Endothelial cell of umbilical vein (primary cell): ENCODE measurements at regions not wholly inside any gene's neighbourhood (a gene's known extent, or its start where the extent isn't known, plus 50 kb on each side); places are given as distances from the start of the nearest gene placed in this dataset.

Experiments used
- BruUV-seq: library from RNA; stranded (reverse); fragments of 400-500 nt; replicated peaks from 2 replicates; lab custom pipeline; 2021; lab: Mats Ljungman, UMichigan
- CTCF ChIA-PET: fragments of 300-600, 350-600 bp; sonication (Branson Sonifier 250); formaldehyde crosslinking; loops from one replicate; lab custom pipeline; 2021; ENCODE audit warnings: antibody characterized with exemption, inconsistent platforms; lab: Charles Lee
- POLR2A ChIA-PET: fragments of 300-600, 350-600 bp; sonication (Branson Sonifier 250); formaldehyde crosslinking; loops from one replicate; lab custom pipeline; 2021; ENCODE audit warnings: antibody characterized with exemption, inconsistent platforms; lab: Charles Lee
- DNase-seq: peaks from one replicate; pipeline ENCODE4 v3.0.0-alpha.2; 2011; ENCODE audit warnings: low read depth, low spot score
- FAIRE-seq: peaks from 2 replicates; lab custom pipeline; 2011; peaks lifted over from hg19 to GRCh38; lab: Jason Lieb, UNC
- H2AFZ ChIP-seq: 2 replicates; pipeline ENCODE4 v1.6.0; 2012; ENCODE audit warnings: low read depth, low read length, control low read depth, inconsistent platforms
- H3K27ac ChIP-seq: 2 replicates; pipeline ENCODE4 v1.5.1; 2011; ENCODE audit warnings: low read depth, mild to moderate bottlenecking, control low read depth, low read length, moderate library complexity; ENCODE audit not compliant: insufficient read depth
- H3K27me3 ChIP-seq, 2 experiments: 2 replicates each; pipeline versions ENCODE4 v1.6.0 to v1.6.1; 2011; ENCODE audit warnings: low read length in 2 of 2, mixed read lengths in 1 of 2; ENCODE audit not compliant: control insufficient read depth in 2 of 2, insufficient read depth in 2 of 2
- H3K36me3 ChIP-seq, 2 experiments: 2 replicates in 1 of 2; 3 replicates in 1 of 2; pipeline ENCODE4 v1.5.1; 2011; ENCODE audit warnings: low read length in 2 of 2, mild to moderate bottlenecking in 1 of 2, moderate library complexity in 1 of 2; ENCODE audit not compliant: control insufficient read depth in 2 of 2, insufficient read depth in 2 of 2; ENCODE audit errors: extremely low read depth in 1 of 2
- H3K4me1 ChIP-seq: 3 replicates; pipeline ENCODE4 v1.5.1; 2011; ENCODE audit warnings: mild to moderate bottlenecking, low read length; ENCODE audit not compliant: control insufficient read depth, insufficient read depth; ENCODE audit errors: extremely low read depth
- H3K4me2 ChIP-seq: 2 replicates; pipeline ENCODE4 v1.6.1; 2011; ENCODE audit warnings: low read length, control low read depth, mixed read lengths; ENCODE audit not compliant: insufficient read depth
- H3K4me3 ChIP-seq, 3 experiments: fragments of 200-600 bp in 1 of 3; sonication (generic), shearing (Covaris generic) in 1 of 3; replicated peaks in 1 of 3; 2 replicates each; pipeline ENCODE4 v1.5.1; 2011 to 2016; ENCODE audit warnings: control low read depth in 3 of 3, low read length in 3 of 3, mild to moderate bottlenecking in 2 of 3, inconsistent platforms in 1 of 3, low read depth in 1 of 3, moderate library complexity in 1 of 3; ENCODE audit not compliant: insufficient read depth in 1 of 3
- H3K79me2 ChIP-seq: 2 replicates; pipeline ENCODE4 v1.6.0; 2012; ENCODE audit warnings: low read length, inconsistent platforms; ENCODE audit not compliant: control insufficient read depth, insufficient read depth
- H3K9ac ChIP-seq: replicated peaks from 2 replicates; pipeline ENCODE3; 2011; ENCODE audit warnings: low read length, control low read depth; ENCODE audit not compliant: insufficient read depth; ENCODE audit errors: extremely low read depth
- H3K9me1 ChIP-seq: replicated peaks from 3 replicates; pipeline ENCODE4 v1.6.0; 2011; ENCODE audit warnings: mild to moderate bottlenecking, low read length; ENCODE audit not compliant: control insufficient read depth, insufficient read depth; ENCODE audit errors: extremely low read depth
- H3K9me3 ChIP-seq: replicated peaks from 2 replicates; pipeline ENCODE4 v1.5.1; 2012; ENCODE audit warnings: low read length, inconsistent platforms; ENCODE audit not compliant: control insufficient read depth, insufficient read depth
- H4K20me1 ChIP-seq: replicated peaks from 2 replicates; pipeline ENCODE3; 2011; ENCODE audit warnings: mild to moderate bottlenecking, low read length; ENCODE audit not compliant: control insufficient read depth, insufficient read depth; ENCODE audit errors: extremely low read depth
- CTCF ChIP-seq, 2 donors: IDR thresholded peaks; 1 replicate in 1 of 2; 2 replicates in 1 of 2; pipeline ENCODE4 v1.5.1; 2011; ENCODE audit warnings: low read length in 2 of 2, mild to moderate bottlenecking in 2 of 2, moderate library complexity in 2 of 2, control low read depth in 1 of 2, inconsistent platforms in 1 of 2, low read depth in 1 of 2; ENCODE audit not compliant: insufficient read depth in 1 of 2; ENCODE audit errors: extremely low read depth in 1 of 2
- EZH2 ChIP-seq: IDR thresholded peaks from 2 replicates; pipeline ENCODE4 v1.6.1; 2012; ENCODE audit warnings: borderline replicate concordance, low read depth, mild to moderate bottlenecking, moderate library complexity, low read length, inconsistent platforms; ENCODE audit not compliant: severe bottlenecking
- FOS ChIP-seq: IDR thresholded peaks from 2 replicates; pipeline ENCODE4 v1.6.1; 2011; ENCODE audit warnings: mild to moderate bottlenecking, low read length, moderate library complexity, borderline replicate concordance; ENCODE audit not compliant: insufficient read depth
- GATA2 ChIP-seq: IDR thresholded peaks from 2 replicates; pipeline ENCODE4 v1.7.0; 2011; ENCODE audit warnings: low read depth, mild to moderate bottlenecking, moderate library complexity, mixed read lengths, low read length; ENCODE audit not compliant: insufficient read length, insufficient read depth
- JUN ChIP-seq: IDR thresholded peaks from 2 replicates; pipeline ENCODE4 v1.6.1; 2011; ENCODE audit warnings: borderline replicate concordance, low read depth; ENCODE audit not compliant: insufficient read length, insufficient read depth
- MAX ChIP-seq: IDR thresholded peaks from 2 replicates; pipeline ENCODE4 v1.6.1; 2011; ENCODE audit not compliant: insufficient read depth, insufficient read length
- MYC ChIP-seq: IDR thresholded peaks from one replicate; pipeline ENCODE4 v1.6.1; 2011; ENCODE audit warnings: mild to moderate bottlenecking, low read depth, low read length
- POLR2A ChIP-seq: IDR thresholded peaks from 2 replicates; pipeline ENCODE4 v1.6.1; 2012; ENCODE audit warnings: low read depth, mild to moderate bottlenecking, control low read depth, low read length
- POLR2AphosphoS5 ChIP-seq: IDR thresholded peaks from 2 replicates; pipeline ENCODE4 v1.6.1; 2012; ENCODE audit warnings: low read depth, mild to moderate bottlenecking, control low read depth, low read length, moderate library complexity; ENCODE audit not compliant: insufficient read depth
- dilution Hi-C: fragments of 300-500 bp; cut with MboI; formaldehyde crosslinking; loops from one replicate; pipeline ENCODE4 v1.15.0; 2019; ENCODE audit warnings: low sequenced_read_pairs; ENCODE audit not compliant: extremely low pct_ligation_motif_present
- intact Hi-C: fragments of 100-400 bp; cut with micrococcal nuclease; formaldehyde crosslinking; loops from one replicate; pipeline ENCODE4 v1.10.0; 2022

- Histone ChIP-seq H2AFZ (no peak overlapping the region), H3K9ac (no peak overlapping the region), H3K27ac (no peak overlapping the region), H3K4me2 (no peak overlapping the region), H3K27me3 (no peaks in the 10 kb centered on the region), H3K36me3 (no peaks in the 10 kb centered on the region), H3K4me1 (no peaks in the 10 kb centered on the region), H3K9me3 (no peaks in the 10 kb centered on the region), H3K79me2 (no peaks in the 10 kb centered on the region), H3K4me3 (no peak overlapping the region), H4K20me1 (no peaks in the 10 kb centered on the region), H3K9me1 (no peaks in the 10 kb centered on the region)
- TF ChIP-seq FOS (no peak), POLR2AphosphoS5 (no peak), POLR2A (no peak), CTCF (IDR thresholded peaks at IDR 0.05; ENCODE audit: extremely low read depth in 1 of 2, insufficient read depth in 1 of 2, low read depth in 1 of 2, low read length in 2 of 2) (no peak), JUN (no peak), MYC (no peak), MAX (no peak), GATA2 (no peak), EZH2 (no peak)
- BruUV-seq = no TSS peak
- dilution Hi-C loops (no loop called here), intact Hi-C loops (no loop called here)
- CTCF ChIA-PET = no interaction called here
- DNase-seq (no peak), FAIRE-seq (no peak)
- POLR2A ChIA-PET = no interaction called here
These were observed 393.3 kb upstream of the CBLB start for GRCh38 chr3:106261915-106262683.
